Loucy (cell line): ENCODE measurements at regions not wholly inside any gene's neighbourhood (a gene's known extent, or its start where the extent isn't known, plus 50 kb on each side); places are given as distances from the start of the nearest gene placed in this dataset.

Source experiments
- EZH2phosphoT487 ChIP-seq: fragments of 200-600 bp; IDR thresholded peaks from 2 replicates; pipeline ENCODE4 v1.6.1; 2018; ENCODE audit warnings: antibody characterized with exemption, mild to moderate bottlenecking, moderate library complexity, borderline replicate concordance
- TF ChIP-seq, protein P1 (sequence below): fragments of 200-600 bp; sonication (generic); conservative IDR thresholded peaks from 2 replicates; pipeline ENCODE4 v1.5.1; 2014; ENCODE audit warnings: mild to moderate bottlenecking, antibody characterized with exemption, low read length

DNA sequence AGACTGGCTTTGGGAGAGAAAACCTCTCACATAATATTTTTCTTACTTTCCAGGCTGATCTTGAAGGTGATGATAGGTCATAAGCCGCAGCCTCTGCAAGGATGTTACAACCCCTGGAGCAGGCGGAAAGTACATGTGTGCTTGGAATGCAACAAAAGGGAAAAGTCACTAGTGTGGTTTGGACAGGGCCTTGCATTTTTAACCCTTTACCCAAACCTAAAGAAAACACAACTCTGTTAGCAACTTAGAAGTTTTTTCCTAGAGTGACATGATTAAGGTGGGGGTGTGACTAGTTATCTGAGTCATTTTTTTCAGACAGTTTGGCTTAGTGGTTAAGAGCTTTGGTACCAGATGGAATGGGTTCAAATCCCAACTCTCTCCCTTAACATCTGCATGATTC is 97.0 kb downstream of the TMEM30B start:
- TF ChIP-seq, protein P1, sequence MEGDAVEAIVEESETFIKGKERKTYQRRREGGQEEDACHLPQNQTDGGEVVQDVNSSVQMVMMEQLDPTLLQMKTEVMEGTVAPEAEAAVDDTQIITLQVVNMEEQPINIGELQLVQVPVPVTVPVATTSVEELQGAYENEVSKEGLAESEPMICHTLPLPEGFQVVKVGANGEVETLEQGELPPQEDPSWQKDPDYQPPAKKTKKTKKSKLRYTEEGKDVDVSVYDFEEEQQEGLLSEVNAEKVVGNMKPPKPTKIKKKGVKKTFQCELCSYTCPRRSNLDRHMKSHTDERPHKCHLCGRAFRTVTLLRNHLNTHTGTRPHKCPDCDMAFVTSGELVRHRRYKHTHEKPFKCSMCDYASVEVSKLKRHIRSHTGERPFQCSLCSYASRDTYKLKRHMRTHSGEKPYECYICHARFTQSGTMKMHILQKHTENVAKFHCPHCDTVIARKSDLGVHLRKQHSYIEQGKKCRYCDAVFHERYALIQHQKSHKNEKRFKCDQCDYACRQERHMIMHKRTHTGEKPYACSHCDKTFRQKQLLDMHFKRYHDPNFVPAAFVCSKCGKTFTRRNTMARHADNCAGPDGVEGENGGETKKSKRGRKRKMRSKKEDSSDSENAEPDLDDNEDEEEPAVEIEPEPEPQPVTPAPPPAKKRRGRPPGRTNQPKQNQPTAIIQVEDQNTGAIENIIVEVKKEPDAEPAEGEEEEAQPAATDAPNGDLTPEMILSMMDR = no peak
- TF ChIP-seq EZH2phosphoT487 = no peak
